ENCODE measurements at regions not wholly inside any gene's neighbourhood (a gene's known extent, or its start where the extent isn't known, plus 50 kb on each side); places are given as distances from the start of the nearest gene placed in this dataset.
"Not testable (repeated sequence)": the region's sequence is repeated elsewhere in the genome, so short reads cannot be mapped to it uniquely, and the experiment has no call there.

DNA sequence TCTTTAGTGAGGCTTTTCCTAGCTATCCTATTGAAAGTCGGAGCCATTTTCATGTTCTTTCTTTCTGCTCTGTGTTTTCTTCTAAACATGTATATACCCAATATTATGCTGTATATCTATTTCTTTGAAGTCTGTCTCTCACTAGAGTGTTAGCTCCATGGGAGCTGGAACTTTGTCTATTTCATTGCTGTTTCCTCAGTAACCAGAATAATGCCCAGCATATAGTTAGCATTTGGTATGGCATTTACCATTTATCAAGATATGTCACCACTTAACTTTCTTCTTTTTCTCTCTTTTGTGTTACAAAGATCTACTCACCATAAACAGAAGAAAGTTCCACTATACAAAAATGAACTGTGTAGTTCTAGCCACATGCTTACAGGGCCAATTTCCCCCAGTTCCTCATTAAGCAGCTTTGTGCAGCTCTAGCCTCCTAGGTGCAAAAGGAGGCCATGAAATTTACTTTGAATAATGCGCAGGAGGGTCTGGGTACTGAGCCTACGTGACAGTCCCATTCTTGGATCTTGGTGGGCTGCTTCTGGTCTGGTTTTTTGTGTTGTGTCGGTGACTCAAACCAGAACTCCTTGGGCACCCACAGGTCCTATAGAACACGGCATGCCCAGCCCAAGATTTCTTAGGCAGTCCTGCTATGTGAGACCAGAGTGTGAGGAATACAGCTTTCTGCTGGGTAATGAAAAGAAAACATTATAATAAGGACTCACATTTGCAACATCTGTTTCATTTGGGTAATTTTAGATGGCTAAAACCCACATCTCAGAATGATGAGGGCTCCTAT, 302.3 kb upstream of the IGFBP7 start:
- DNase-seq (ENCODE audit: low spot score), result no peak

DNA sequence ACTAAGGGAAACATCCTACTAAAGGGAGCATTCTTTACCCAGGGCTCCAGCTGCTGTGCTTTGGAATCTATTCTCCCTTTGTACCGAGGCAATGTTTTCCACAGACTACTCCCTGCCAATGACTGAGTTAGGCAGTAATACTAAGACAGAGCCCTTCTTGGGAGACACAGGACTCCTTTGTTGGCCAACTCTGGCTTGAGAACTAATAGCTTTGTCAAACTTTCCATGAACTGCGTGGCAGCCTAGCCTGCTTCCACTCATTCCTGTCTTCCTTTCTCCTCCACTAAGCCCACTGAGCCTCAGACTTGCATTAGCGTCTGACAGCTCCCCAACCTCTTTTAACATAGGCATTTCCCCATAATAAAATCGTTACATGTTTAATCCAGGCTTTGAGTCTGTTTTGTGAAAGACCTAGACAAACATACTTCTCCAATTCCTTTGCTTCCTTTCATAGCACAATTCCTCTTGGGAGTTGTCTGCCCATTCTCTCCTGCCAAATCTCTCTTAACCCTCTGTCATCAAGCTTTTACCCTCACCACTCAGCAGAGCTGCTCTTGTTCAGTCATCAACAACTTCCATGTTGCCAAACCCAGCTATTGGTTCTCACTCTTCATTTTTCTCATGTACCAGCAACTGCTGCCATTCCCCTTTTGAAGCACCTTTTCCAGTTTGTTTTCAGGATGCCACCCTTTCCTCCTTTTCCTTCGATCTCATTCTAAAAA, 300.3 kb upstream of the IGFBP7 start:
- no peak for DNase-seq (ENCODE audit: low spot score)

DNA sequence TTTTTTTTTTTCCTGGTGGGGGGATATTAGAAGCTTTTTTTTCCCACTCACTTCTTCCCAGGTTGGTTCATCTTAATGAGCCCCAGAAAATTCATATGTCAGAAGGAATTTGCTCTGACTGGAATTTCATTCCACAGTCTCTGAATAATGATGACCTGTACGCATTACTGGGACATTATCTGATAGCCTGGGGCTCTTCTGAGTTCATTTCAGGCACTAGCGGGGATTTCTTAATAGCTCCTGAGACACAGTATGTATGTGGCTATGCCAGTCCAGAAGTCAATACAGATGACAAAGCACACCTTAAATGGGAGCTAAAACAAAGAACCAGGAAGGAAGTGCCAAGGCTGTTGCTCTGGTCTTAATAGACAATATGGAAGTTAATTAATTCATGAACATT, 295.2 kb upstream of the IGFBP7 start:
- no peak for DNase-seq (ENCODE audit: low spot score)

DNA sequence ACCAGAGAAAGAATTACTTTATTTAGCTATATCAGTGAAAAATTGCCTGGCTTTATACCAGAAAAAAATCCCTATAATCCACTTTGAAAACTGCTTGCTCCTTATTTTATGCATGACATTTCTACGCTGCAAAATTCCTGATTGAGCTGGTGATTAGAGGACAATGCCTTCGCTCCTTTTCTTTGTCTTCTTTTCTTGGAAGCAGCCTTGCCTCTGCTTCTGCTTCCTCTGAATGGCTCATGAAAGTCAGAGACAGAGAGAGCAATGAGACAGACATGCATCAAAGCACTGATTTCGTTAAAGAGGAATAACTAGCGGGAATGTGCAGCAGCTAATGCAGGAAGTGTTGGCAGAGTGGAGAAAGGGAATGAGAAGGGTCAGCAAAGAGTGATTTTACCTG, 294.3 kb upstream of the IGFBP7 start:
- DNase-seq (ENCODE audit: low spot score), result no peak

DNA sequence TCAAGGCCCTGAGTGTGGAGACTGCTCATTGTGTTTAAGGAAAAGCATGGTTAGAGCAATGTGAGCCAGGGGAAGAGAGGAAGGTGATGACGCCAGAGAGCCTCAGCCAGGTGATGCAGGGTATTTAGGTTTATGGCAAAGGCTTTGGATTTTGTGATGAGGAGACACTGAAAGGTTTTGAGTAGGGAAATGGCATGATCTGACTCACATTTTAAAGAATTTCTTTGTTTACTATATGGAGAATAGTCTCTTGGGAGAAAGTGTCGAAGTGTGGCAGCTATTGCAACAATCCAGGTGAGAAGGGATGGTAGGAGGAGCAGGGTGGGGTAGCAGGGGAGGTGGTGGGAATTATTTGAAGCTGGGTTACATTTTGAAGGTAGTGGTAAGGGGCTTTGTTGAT, 293.4 kb upstream of the IGFBP7 start:
- DNase-seq (ENCODE audit: low spot score), result no peak

DNA sequence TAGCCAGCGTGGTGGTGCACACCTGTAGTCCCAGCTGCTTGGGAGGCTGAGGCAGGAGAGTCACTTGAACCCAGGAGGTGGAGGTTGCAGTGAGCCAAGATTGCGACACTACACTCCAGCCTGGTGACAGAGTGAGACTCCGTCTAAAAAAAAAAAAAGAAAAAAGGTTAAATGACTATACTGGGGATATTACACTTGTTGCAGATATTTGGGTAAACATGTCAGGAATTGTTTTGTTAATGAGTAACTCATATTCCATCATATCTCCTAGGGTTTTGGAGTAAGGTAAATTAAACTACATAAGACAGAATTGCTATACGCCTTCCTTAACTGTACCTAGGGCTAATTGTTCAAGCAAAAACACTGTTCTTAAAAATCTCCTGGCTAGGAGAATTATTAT, 291.4 kb upstream of the IGFBP7 start:
- no peak for DNase-seq (ENCODE audit: low spot score)

DNA sequence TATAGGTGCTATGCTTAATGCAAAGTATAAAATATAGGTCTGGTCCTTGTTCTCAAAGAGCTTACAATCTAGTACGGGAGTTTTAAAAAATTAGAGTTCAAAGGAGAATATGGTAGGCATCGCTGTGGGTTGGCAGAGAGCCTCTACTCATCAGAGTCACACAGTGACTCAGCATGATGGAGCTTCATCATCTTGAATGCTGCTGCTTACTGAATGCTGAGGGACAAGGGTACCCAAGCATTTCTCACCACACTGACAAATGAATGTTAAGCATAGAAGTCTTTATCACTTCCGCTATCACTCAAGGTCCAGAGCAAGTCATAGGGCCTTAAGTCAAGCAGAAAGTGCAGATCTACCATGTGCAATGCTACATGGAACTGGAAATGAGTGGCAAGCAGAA, 268.6 kb upstream of the IGFBP7 start:
- no peak for DNase-seq (ENCODE audit: low spot score)

DNA sequence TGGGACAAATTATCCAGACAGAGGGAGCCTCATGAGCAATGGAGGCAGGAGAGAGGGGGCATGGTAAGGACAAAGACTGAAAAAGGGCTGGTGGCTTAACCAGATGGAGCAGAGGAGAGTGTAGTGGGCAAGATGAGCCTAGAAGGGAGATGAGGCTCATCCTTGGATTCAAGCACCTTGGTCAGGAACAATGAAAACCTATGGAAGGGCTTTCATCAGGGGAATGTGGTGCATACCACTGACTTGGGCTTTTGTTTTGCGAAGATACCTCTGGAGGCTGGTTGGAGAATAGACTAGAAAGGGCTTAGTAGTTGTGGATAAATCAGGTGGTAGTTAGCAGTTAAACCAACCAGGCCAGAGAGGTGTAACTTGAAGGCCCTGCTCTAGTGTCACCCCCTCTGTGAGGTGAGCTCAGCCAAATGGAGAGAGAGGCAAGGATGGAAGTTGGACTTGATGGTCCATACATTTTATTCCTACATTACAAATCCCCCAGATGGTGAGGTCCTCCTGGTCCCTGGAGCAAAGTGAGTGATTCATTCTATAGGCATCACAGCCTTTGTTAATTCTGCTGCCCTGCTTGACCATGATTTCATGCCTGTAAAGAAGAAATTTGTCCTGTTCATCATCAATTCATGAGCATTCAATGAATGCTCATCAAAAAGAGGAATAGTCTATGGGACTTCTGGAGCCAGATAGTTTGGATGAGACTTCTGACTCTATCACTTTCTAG, 264.8 kb upstream of the IGFBP7 start:
- DNase-seq (ENCODE audit: low spot score), result no peak

DNA sequence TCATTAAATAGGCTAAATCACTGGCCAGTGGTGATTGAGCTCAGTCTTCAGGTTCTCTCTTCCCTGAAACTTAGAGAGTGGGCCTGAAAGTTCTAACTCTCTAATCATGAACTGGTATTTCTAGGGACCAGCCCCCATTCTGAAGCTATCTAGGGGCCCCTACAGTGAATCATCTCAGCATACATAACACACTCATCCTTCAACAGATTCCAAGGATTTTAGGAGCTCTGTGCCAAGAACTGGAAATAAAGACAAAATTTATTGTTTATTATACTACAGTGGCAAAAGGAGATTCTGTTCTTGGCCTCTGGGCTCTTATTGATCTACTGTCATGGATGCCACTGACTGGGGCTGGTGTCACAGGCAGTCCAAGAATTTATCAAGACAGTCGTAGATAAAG, 263.8 kb upstream of the IGFBP7 start:
- DNase-seq (ENCODE audit: low spot score), result no peak

DNA sequence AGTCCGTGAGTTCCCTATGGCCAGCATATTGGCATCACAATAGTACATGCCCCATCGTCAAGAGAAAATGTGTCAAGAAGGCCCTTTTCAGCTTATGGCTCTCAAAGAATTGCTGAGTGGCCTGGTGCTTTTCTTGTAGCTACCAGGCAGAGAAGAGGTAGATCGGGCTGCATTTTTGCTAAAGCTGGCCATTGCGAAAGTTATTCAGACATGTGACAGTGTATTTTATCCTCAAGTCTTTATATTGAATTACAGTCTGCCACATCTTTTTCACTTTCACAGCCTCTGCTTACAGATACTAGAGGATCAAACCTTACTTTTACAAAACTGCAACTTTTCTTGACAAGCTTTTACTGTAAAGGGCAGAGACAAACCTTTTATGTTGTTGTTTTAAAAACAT, 261.5 kb upstream of the IGFBP7 start:
- no peak for DNase-seq (ENCODE audit: low spot score)

DNA sequence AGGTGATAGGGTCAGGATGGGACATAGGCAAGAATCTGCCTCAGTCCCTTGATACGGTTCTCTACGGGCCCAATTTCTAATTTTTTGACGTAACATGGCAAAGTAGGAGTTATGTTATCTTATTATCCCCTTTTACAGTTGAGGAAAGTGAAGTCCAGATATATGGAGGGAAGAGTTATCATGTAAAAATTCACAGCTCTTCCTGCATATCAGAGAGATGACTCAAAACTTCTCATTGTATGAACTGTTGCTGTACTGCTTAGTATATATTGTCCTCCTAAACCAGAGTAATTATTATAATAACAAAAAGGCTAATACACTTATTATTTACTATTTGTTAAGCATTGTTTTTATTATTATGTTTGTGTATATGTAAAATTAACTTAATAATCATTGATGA, 260.5 kb upstream of the IGFBP7 start:
- DNase-seq (ENCODE audit: low spot score), result no peak

DNA sequence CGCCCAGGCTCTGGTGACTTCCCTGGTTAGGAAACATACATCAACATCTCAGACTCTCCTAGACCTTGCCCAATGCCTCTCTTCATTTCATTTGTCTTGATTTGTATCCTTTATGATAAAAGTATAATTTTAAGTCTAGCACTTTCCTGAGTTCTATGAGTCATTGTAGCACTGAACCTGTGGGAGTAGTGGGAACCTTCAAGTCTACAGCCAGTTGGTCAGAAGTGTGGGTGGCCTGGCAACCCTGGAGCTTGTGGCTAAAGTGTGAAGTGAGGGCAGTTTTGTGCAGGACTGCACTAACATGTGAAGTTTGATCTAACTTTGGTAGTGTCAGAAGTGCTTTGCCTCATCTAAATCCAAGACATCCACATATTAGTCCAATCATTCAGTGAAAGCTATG, 259.3 kb upstream of the IGFBP7 start:
- DNase-seq (ENCODE audit: low spot score), result no peak

DNA sequence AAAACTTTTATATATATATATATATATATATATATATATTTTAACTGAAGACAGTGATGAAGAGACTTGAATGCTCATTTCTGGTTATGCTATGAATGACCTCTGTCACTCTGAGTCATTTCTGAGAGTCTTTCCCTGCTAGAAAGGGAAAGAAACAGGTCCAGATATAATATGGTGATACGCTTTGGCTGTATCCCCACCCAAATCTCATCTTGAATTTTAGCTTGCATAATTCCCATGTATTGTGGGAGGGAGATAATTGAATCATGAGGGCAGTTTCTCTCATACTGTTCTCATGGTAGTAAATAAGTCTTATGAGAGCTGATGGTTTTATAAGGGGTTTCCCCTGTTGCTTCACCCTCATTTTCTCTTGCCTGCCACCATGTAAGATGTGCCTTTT, 254.1 kb upstream of the IGFBP7 start:
- no peak for DNase-seq (ENCODE audit: low spot score)

DNA sequence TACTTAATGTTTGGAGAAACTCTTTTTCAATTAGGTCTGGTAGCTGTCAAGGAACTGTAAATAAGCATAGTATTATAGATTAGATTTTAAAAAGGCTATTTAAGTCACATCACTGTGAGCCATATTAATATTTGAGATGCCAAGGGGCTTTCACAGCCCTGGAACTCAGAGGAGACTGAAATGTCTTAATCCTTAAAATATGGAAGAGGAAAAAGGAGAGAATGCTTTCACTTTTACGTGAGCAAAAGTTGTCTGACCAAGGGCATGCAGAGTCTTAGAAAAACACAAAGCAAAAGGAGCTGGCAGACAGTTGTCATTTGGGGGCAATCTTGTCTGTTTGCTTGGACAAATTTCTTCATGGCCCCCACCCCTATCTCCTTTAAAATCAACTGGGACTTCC, 253.2 kb upstream of the IGFBP7 start:
- no peak for DNase-seq (ENCODE audit: low spot score)

DNA sequence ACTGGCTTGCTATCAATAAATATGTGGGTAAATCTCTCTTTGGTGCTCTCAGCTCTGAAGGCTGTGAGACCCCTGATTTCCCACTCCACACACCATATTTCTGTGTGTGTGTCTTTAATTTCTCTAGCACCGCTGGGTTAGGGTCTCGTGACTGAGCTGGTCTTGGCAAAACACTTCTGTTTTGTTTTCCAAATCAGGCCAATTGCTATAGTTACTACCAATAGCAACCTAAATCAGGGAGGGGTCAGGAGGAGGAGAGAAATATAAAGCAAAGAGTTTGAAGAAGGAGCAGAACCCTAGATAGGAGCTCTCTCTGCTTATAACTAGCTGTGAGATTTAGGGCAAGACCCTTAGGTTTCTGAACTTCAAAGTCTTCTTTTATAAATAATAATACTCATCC, 250.5 kb upstream of the IGFBP7 start:
- no peak for DNase-seq (ENCODE audit: low spot score)

DNA sequence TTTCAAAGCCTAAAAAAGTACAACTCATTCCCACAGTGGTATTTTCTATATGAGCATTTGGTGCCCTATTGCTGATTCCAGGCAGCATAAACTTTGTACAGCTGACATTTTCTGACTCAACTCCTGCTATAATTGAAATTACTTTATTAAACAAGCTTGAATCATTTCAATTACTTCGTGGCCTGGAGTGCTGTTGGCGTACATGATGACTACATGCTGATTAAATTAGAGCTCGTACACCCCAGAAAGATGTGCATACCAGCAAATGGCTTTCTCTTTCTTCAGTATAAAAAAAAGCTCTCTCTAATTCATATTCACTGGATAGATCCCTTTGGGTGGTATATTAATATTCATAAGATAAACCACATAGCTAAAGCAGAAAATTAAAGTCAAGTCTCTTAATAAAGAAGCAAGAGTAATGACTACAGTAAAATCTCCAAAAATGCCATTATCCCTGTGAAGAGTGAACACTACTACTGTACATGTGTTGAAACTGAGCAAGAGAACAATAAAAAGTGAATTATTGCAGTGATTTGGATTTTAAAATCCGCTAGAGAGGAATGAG, 245.0 kb upstream of the IGFBP7 start:
- DNase-seq (ENCODE audit: low spot score), result no peak

DNA sequence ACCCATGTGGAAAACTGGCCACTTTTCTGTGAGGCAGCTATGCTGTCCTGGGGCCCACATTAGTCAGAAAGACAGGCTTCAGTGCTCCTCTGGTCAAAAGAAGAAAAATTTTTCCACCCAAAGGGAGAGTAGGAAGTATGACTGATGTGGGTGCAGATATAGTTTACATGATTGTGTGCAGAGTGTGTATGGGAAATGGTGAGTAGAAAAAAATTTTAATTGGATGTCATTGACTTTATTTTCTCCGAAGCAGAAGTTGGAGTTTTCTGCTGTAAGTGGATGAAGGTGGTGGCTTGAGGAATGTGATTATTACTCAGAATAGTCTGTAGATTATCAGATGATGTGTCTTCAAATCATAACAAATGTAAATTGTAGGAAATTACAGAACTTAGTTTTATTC, 241.5 kb upstream of the IGFBP7 start:
- DNase-seq (ENCODE audit: low spot score), result no peak

DNA sequence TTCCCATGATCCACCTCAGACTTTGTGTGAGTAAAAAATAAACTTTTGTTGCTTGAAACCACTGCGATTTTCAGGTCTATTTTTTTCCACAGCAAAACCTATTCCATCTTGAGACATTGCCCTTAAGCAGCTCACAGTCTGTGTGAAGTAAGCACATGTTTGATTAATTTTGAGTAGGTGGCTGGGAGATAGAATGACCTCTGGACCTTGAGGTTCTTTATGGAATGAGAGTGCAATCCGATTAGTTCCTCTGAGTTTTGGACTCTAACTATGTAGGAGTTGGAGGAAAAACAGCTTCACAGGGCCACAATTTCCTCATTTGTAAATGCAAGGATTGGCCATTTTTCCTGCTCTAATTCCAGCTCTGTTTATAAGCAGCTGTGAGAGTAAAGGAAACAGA, 234.1 kb upstream of the IGFBP7 start:
- no peak for DNase-seq (ENCODE audit: low spot score)

DNA sequence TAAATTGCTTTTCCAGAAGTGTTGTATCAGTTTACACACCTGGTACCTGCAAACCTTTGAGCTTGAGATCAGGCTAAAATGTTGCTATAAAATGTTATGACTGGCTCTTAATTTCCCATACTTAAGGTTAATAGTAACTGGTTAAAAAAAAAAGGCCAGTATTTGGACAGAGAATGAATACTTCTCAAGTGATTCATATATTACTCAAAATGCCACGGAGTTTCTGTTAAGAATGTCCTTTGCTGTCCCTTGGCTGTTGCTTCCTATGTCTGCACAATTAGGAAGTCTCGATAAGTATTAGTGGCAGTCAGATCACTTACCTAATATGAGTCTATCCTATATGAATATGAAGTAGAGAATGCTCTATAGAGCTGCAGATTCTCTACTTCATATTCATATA, 232.2 kb upstream of the IGFBP7 start:
- DNase-seq (ENCODE audit: low spot score), result no peak

DNA sequence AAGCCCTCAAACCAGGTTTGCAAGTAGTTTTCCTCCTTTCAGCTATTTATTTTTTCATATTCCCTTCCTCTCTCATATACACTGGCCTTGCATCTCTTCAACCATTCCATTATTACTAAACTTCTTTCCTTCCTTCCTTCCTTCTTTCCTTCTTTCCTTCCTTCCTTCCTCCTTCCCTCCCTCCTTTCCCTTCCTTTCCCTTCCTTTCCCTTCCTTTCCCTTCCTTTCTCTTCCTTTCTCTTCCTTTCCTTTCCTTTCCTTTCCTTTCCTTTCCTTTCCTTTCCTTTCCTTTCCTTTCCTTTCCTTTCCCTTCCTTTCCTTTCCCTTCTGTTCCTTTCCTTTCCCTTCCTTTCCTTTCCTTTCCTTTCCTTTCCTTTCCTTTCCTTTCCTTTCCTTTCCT, 228.7 kb upstream of the IGFBP7 start:
- DNase-seq (ENCODE audit: low spot score), result not testable (repeated sequence)

DNA sequence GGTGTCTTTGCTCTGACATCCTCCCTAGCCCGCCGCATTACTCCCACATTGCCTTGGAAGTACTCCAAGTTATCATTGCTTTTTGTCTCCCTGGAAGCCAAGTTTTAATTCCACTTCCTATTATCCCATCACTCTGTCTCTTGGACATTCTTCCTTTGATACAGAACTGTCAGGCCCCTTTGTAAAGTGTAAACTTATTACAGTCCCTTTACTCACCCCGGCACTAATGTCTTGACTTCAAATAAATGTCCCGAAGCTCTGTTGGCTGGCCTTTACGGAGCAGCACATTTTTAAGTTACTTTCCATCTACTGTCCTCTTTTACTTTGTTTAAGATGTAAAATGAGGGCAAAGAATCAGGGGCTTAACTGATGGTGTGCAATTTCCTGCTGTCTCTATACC, 223.5 kb upstream of the IGFBP7 start:
- DNase-seq (ENCODE audit: low spot score), result no peak

DNA sequence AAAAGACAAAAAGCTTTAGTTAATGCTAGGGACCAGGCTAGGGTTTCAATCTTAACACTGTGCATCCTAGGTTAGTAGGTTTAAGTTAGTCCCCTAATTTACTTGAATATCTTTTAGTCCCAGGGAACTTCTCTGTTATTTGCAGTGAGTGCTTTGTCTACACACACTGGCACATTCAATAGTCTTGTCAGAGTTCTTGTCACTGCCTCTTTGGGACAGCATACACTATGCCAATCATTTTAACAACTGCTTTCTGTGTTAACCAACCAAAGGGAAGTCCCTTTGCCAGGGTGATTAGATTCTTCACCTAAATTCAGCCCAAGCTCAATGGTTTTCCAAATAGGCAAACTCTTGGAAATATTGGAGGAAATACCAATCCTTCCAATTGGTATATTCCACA, 221.8 kb upstream of the IGFBP7 start:
- DNase-seq (ENCODE audit: low spot score), result no peak

DNA sequence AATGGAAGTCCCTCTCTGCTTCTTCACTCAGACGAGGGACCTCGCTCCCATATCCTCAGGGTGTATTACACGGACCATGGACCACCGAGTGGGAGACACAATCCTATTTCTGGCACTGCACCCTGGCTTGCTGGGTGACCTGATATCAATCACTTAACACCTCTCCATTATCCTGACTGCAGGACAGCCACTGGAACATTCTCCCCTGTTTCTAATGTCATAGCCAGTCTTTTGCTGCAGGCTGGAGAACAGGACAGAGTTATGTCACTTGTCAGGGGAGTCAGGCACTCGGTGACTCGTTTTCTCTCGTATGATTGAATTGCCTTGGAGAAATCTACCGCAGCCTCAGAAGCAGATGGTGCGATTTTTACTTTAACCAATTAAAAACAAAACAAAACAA, 219.1 kb upstream of the IGFBP7 start:
- no peak for DNase-seq (ENCODE audit: low spot score)

Data from iPS-NIHi11 (cell line).